ENCODE measurements at regions not wholly inside any gene's neighbourhood (a gene's known extent, or its start where the extent isn't known, plus 50 kb on each side); places are given as distances from the start of the nearest gene placed in this dataset.

- no peaks in the 10 kb centered on the region for H3K4me1 ChIP-seq (ENCODE audit: control insufficient read depth in 4 of 4, insufficient read depth in 4 of 4, low read length in 3 of 4)
- H3K27ac ChIP-seq (ENCODE audit: low read depth in 1 of 2, low read length in 2 of 2): no peak overlapping the region
- no peaks in the 10 kb centered on the region for H3K36me3 ChIP-seq (ENCODE audit: control insufficient read depth in 4 of 4, insufficient read depth in 3 of 4, low read depth in 1 of 4, low read length in 3 of 4)
- no peak for DNase-seq (ENCODE audit: low spot score)
- no peaks in the 10 kb centered on the region for H3K27me3 ChIP-seq (ENCODE audit: control insufficient read depth in 4 of 4, insufficient read depth in 4 of 4, low read length in 3 of 4)
- 49% methylated on average over 1 of the region's 1 CpG for WGBS
- H3K9me3 ChIP-seq (ENCODE audit: control insufficient read depth in 4 of 4, low read length in 3 of 4): no peaks in the 10 kb centered on the region
- no peak for TF ChIP-seq GABPA (IDR thresholded peaks at IDR 0.05 in 1 of 2, conservative IDR thresholded peaks at IDR 0.05 in 1 of 2)
- no peak for TF ChIP-seq FOXA2 (IDR thresholded peaks at IDR 0.05)
- TF ChIP-seq ATF3 (IDR thresholded peaks at IDR 0.05): no peak
- TF ChIP-seq TAF1 (conservative IDR thresholded peaks at IDR 0.05): no peak
- TF ChIP-seq, protein P1, sequence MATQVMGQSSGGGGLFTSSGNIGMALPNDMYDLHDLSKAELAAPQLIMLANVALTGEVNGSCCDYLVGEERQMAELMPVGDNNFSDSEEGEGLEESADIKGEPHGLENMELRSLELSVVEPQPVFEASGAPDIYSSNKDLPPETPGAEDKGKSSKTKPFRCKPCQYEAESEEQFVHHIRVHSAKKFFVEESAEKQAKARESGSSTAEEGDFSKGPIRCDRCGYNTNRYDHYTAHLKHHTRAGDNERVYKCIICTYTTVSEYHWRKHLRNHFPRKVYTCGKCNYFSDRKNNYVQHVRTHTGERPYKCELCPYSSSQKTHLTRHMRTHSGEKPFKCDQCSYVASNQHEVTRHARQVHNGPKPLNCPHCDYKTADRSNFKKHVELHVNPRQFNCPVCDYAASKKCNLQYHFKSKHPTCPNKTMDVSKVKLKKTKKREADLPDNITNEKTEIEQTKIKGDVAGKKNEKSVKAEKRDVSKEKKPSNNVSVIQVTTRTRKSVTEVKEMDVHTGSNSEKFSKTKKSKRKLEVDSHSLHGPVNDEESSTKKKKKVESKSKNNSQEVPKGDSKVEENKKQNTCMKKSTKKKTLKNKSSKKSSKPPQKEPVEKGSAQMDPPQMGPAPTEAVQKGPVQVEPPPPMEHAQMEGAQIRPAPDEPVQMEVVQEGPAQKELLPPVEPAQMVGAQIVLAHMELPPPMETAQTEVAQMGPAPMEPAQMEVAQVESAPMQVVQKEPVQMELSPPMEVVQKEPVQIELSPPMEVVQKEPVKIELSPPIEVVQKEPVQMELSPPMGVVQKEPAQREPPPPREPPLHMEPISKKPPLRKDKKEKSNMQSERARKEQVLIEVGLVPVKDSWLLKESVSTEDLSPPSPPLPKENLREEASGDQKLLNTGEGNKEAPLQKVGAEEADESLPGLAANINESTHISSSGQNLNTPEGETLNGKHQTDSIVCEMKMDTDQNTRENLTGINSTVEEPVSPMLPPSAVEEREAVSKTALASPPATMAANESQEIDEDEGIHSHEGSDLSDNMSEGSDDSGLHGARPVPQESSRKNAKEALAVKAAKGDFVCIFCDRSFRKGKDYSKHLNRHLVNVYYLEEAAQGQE (IDR thresholded peaks at IDR 0.05): no peak
- H3K9ac ChIP-seq (ENCODE audit: low read depth in 1 of 2, low read length in 2 of 2): no peak overlapping the region
- H3K4me3 ChIP-seq (ENCODE audit: low read depth in 1 of 3, low read length in 3 of 3): no peak overlapping the region
Observed at GRCh38 chr12:91672130-91672529, 473.5 kb downstream of the BTG1 start.

- no peaks in the 10 kb centered on the region for H3K36me3 ChIP-seq (ENCODE audit: control insufficient read depth in 4 of 4, insufficient read depth in 3 of 4, low read depth in 1 of 4, low read length in 3 of 4)
- H3K4me3 ChIP-seq (ENCODE audit: low read depth in 1 of 3, low read length in 3 of 3): no peak overlapping the region
- no peak overlapping the region for H3K27ac ChIP-seq (ENCODE audit: low read depth in 1 of 2, low read length in 2 of 2)
- no peak overlapping the region for H3K9ac ChIP-seq (ENCODE audit: low read depth in 1 of 2, low read length in 2 of 2)
- WGBS: 64% methylated on average over 2 of the region's 2 CpGs
- no peaks in the 10 kb centered on the region for H3K9me3 ChIP-seq (ENCODE audit: control insufficient read depth in 4 of 4, low read length in 3 of 4)
- no peaks in the 10 kb centered on the region for H3K4me1 ChIP-seq (ENCODE audit: control insufficient read depth in 4 of 4, insufficient read depth in 4 of 4, low read length in 3 of 4)
- no peak for DNase-seq (ENCODE audit: low spot score)
- no peaks in the 10 kb centered on the region for H3K27me3 ChIP-seq (ENCODE audit: control insufficient read depth in 4 of 4, insufficient read depth in 4 of 4, low read length in 3 of 4)
- no peak for TF ChIP-seq YY1 (IDR thresholded peaks at IDR 0.05)
- TF ChIP-seq FOXA1 (IDR thresholded peaks at IDR 0.05): no peak
- no peak for TF ChIP-seq FOXA2 (IDR thresholded peaks at IDR 0.05)
- no peak for TF ChIP-seq JUND (IDR thresholded peaks at IDR 0.05)
- no peak for TF ChIP-seq SP1 (IDR thresholded peaks at IDR 0.05)
- TF ChIP-seq, protein P2, sequence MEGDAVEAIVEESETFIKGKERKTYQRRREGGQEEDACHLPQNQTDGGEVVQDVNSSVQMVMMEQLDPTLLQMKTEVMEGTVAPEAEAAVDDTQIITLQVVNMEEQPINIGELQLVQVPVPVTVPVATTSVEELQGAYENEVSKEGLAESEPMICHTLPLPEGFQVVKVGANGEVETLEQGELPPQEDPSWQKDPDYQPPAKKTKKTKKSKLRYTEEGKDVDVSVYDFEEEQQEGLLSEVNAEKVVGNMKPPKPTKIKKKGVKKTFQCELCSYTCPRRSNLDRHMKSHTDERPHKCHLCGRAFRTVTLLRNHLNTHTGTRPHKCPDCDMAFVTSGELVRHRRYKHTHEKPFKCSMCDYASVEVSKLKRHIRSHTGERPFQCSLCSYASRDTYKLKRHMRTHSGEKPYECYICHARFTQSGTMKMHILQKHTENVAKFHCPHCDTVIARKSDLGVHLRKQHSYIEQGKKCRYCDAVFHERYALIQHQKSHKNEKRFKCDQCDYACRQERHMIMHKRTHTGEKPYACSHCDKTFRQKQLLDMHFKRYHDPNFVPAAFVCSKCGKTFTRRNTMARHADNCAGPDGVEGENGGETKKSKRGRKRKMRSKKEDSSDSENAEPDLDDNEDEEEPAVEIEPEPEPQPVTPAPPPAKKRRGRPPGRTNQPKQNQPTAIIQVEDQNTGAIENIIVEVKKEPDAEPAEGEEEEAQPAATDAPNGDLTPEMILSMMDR (IDR thresholded peaks at IDR 0.05; ENCODE audit: low read depth, low read length, missing input control): no peak
- TF ChIP-seq RXRA (IDR thresholded peaks at IDR 0.05): no peak
Observed at GRCh38 chr12:91667694-91668093, 478.0 kb downstream of the BTG1 start.

GRCh38 chr12:91663744-91664143, 481.1 kb upstream of the DCN start:
- H3K9ac ChIP-seq (ENCODE audit: low read depth in 1 of 2, low read length in 2 of 2): no peak overlapping the region
- no peaks in the 10 kb centered on the region for H3K36me3 ChIP-seq (ENCODE audit: control insufficient read depth in 4 of 4, insufficient read depth in 3 of 4, low read depth in 1 of 4, low read length in 3 of 4)
- no peak overlapping the region for H3K4me3 ChIP-seq (ENCODE audit: low read depth in 1 of 3, low read length in 3 of 3)
- 51% methylated on average over 4 of the region's 4 CpGs for WGBS
- no peaks in the 10 kb centered on the region for H3K27me3 ChIP-seq (ENCODE audit: control insufficient read depth in 4 of 4, insufficient read depth in 4 of 4, low read length in 3 of 4)
- no peak overlapping the region for H3K27ac ChIP-seq (ENCODE audit: low read depth in 1 of 2, low read length in 2 of 2)
- H3K9me3 ChIP-seq (ENCODE audit: control insufficient read depth in 4 of 4, low read length in 3 of 4): no peaks in the 10 kb centered on the region
- TF ChIP-seq MAX (IDR thresholded peaks at IDR 0.05) (no peak), HNF4A (conservative IDR thresholded peaks at IDR 0.05) (peak in 1 of 2 donors; percentile 19), TAF1 (conservative IDR thresholded peaks at IDR 0.05) (no peak), NR2F2 (IDR thresholded peaks at IDR 0.05) (no peak), YY1 (IDR thresholded peaks at IDR 0.05) (no peak), ATF3 (IDR thresholded peaks at IDR 0.05) (no peak)
- DNase-seq (ENCODE audit: low spot score): no peak
- no peaks in the 10 kb centered on the region for H3K4me1 ChIP-seq (ENCODE audit: control insufficient read depth in 4 of 4, insufficient read depth in 4 of 4, low read length in 3 of 4)

Measured in liver (tissue), 8 donors.